C4-2B (cell line): ENCODE measurements at regions not wholly inside any gene's neighbourhood (a gene's known extent, or its start where the extent isn't known, plus 50 kb on each side); places are given as distances from the start of the nearest gene placed in this dataset.

Experiments
- H3K27ac ChIP-seq: fragments of 450-650 bp; 2 replicates; pipeline ENCODE4 v1.5.1; 2017
- ZFX ChIP-seq: fragments of 450-650 bp; IDR thresholded peaks from 2 replicates; pipeline ENCODE4 v1.6.1; 2017
- TF ChIP-seq, protein P1 (sequence below): fragments of 450-650 bp; conservative IDR thresholded peaks from 2 replicates; pipeline ENCODE4 v1.5.1; 2017; ENCODE audit warnings: mild to moderate bottlenecking

DNA sequence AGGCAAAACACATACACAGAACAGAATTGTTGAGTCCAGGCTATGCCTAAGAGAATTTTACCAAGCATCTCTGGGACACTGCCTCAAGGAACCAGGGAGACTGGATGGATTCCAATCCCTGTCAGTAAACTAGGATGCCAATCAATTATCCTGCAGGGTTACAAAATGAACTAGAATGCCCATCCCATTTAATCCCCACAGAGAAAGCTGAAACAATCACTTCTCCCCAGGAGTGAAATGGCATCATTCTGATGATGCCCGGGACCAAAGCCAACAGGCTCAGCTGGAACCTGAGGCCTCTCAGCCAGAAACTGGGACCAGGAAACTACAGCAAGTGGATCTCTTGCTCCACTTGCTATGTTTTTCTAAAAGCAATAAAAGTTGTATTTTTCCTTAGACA is 130.0 kb upstream of the TJP1 start:
- no peak overlapping the region for H3K27ac ChIP-seq
- TF ChIP-seq, protein P1, sequence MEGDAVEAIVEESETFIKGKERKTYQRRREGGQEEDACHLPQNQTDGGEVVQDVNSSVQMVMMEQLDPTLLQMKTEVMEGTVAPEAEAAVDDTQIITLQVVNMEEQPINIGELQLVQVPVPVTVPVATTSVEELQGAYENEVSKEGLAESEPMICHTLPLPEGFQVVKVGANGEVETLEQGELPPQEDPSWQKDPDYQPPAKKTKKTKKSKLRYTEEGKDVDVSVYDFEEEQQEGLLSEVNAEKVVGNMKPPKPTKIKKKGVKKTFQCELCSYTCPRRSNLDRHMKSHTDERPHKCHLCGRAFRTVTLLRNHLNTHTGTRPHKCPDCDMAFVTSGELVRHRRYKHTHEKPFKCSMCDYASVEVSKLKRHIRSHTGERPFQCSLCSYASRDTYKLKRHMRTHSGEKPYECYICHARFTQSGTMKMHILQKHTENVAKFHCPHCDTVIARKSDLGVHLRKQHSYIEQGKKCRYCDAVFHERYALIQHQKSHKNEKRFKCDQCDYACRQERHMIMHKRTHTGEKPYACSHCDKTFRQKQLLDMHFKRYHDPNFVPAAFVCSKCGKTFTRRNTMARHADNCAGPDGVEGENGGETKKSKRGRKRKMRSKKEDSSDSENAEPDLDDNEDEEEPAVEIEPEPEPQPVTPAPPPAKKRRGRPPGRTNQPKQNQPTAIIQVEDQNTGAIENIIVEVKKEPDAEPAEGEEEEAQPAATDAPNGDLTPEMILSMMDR = no peak
- TF ChIP-seq ZFX = no peak

DNA sequence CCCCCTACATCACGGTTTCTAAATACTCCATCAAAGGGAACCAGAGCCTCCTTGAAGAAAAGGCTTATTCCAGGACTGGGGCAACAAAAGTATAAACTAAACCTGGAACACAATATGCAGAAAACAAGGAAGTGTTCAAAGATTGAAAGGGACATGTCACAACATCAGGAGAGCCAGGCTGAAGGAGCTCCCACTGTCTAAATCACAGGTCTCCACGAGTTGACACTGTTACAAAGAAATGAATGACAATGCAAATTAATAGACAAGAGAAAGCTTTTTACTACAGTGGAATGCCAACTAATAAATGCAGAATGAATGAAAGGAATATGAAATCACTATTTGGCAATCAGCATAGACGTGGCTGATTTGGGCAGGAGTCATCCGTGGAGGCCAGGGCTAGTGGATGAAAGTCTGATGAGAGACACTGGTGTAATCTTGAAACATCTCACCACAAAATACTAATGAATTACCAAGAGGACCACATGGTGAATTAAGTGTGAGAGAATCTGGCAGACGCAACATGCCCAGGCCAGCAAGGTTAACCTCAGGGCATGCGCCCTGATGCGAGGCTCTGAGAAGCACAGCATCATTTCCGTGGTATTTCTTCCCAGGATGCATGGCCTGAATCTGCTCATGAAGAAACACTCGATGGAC is 123.8 kb upstream of the TJP1 start:
- TF ChIP-seq, protein P1 = no peak
- no peak for TF ChIP-seq ZFX
- H3K27ac ChIP-seq = no peak overlapping the region

DNA sequence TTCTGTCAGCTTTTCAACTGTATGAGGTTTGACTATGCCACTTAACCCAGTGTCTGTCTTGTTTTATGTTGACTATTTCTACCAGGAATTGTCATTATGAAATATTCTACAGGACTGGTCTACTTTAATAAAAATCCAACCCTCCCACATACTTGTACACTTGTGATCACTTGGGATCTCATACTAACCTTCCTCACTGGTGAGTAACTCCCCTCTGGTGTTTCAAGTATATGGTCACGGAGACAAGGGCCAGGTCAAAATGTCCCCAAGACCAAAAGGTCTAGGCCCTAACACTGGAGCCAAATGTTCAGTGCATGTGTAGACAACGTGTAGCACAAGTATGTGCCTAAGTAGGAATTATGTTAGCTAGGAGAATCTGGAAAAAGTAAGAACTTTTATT is 122.7 kb upstream of the TJP1 start:
- no peak for TF ChIP-seq ZFX
- TF ChIP-seq, protein P1 = no peak
- no peak overlapping the region for H3K27ac ChIP-seq

DNA sequence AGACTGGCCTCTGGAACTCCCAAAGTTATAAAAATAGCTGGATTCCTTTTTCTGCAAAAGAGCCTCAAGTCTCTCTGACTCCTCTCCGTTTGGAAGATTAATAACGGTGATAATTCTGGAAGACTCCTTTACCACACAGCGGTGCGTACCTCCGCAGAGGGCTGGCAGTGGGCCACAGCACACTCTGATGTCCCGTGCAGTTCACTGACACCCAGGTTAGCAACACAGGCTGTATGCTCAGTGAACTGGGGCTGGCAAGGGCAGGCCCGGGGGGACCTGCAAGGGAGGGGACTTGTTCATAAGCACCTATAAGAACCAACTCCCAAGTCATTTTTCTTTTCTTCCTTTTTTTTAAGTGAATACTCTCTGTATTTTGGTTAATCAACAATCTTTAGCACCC is 120.3 kb upstream of the TJP1 start:
- TF ChIP-seq, protein P1 = peak; percentile 17
- TF ChIP-seq ZFX = no peak
- no peak overlapping the region for H3K27ac ChIP-seq

DNA sequence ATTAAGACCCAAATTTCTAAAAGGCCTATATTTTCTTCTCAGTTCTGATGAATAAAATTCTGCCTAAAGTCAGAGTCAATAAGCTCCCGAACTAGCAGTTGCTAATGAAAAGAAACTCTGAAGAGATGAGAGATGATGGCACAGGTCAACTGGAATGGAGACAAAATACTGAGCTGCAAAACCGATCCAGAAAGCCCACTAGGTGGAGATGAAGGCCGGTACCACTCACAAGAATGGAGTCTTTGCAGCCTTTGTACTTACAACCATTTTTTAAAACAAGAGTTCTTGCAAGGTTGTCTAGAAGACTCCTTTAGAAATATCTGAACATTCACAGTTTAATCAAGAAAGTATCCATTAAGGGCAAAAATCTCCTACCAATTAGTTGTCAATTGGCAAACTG is 119.9 kb upstream of the TJP1 start:
- H3K27ac ChIP-seq = no peak overlapping the region
- TF ChIP-seq, protein P1 = peak; percentile 45
- TF ChIP-seq ZFX = no peak

DNA sequence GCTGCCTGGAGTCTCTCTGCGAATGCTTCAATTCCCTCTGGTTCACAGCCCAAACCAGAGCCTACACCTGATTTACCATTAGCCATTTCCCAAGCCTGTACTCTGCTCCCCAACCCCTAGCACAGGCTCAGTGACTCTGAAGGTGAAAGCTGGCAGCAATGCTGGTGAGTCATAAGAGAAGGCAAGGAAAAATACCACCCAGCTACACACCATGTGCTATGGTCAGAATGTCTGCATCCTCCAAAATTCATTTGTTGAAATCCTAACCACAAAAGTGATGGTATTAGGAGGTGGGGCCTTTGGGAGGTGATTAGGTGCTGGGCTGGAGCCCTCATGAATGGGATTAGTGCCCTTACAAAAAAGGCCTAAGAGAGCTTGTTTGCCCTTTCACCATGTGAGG is 117.1 kb upstream of the TJP1 start:
- H3K27ac ChIP-seq = no peak overlapping the region
- TF ChIP-seq, protein P1 = no peak
- TF ChIP-seq ZFX = no peak

DNA sequence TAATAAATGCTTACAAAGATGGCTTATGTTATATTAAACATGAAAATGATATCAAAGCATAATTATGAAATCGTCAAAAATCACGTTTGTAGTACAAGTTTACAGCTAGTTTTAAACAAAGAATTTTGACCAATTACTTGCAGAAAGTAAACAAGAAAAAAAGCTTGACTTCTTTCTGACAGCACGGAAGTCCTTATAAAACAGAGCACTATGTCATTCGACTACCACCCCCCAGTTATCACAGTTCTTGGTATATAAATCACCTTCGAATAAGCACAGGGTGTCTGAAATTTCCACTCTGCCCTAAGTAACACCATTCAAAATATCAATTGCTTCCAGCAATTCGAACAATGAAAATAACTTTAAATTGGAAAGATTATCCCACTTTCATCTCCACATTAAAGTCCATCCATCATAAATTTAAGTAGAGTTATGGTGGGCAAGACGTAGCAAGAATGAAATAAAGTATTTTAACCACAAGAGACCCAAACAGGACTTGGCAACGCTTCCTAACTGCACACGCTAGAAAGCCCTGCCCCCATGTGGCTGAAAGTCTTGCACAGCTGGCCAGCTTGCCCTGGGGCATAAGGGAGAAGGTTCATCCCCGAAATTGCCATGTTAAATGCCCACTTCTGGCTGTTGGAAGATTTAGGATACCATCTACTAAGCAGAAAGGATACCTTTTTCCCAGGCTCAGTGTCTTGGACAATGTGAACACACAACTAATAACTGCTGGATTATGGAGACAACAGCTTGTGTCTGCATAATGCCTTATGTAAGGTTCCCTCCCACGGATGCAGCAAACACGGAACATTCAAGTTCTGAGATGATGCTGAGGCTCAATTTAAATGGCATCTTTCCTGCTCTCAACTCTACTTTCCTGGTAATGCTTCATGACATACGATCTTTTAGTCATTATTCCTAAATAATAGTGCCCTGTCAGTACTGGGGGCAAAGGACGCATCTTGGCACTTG is 116.4 kb upstream of the TJP1 start:
- no peak for TF ChIP-seq ZFX
- TF ChIP-seq, protein P1 = peak; percentile 22

More for the DNA sequence above, 116.4 kb upstream of the TJP1 start:
- no peak overlapping the region for H3K27ac ChIP-seq
